ENCODE measurements at regions not wholly inside any gene's neighbourhood (a gene's known extent, or its start where the extent isn't known, plus 50 kb on each side); places are given as distances from the start of the nearest gene placed in this dataset.
"Not testable (repeated sequence)": the region's sequence is repeated elsewhere in the genome, so short reads cannot be mapped to it uniquely, and the experiment has no call there.

GRCh38 chr17:72446525-72447250, 325.9 kb downstream of the SOX9 start:
- DNase-seq (ENCODE audit: low read depth in 2 of 2) = no peak

GRCh38 chr17:72447251-72447640, 326.4 kb downstream of the SOX9 start:
- no peak for DNase-seq (ENCODE audit: low read depth in 2 of 2)

GRCh38 chr17:72448019-72448418, 327.2 kb downstream of the SOX9 start:
- DNase-seq (ENCODE audit: low read depth in 2 of 2) = no peak

- no peak for DNase-seq (ENCODE audit: low read depth in 2 of 2)
Measured at GRCh38 chr17:72452286-72453173, 331.7 kb downstream of the SOX9 start.

- no peak for DNase-seq (ENCODE audit: low read depth in 2 of 2)
Measured at GRCh38 chr17:72454342-72454741, 333.5 kb downstream of the SOX9 start.

- no peak for DNase-seq (ENCODE audit: low read depth in 2 of 2)
Measured at GRCh38 chr17:72455562-72455961, 334.7 kb downstream of the SOX9 start.

GRCh38 chr17:72456075-72456474, 335.3 kb downstream of the SOX9 start:
- no peak for DNase-seq (ENCODE audit: low read depth in 2 of 2)

- DNase-seq (ENCODE audit: low read depth in 2 of 2) = no peak
Measured at GRCh38 chr17:72457712-72458111, 336.9 kb downstream of the SOX9 start.

- DNase-seq (ENCODE audit: low read depth in 2 of 2) = no peak
Measured at GRCh38 chr17:72458301-72458700, 337.5 kb downstream of the SOX9 start.

- no peak for DNase-seq (ENCODE audit: low read depth in 2 of 2)
Measured at GRCh38 chr17:72460711-72461110, 339.9 kb downstream of the SOX9 start.

GRCh38 chr17:72461757-72462156, 340.9 kb downstream of the SOX9 start:
- no peak for DNase-seq (ENCODE audit: low read depth in 2 of 2)

GRCh38 chr17:72462407-72462806, 341.6 kb downstream of the SOX9 start:
- DNase-seq (ENCODE audit: low read depth in 2 of 2) = no peak

GRCh38 chr17:72462814-72463213, 342.0 kb downstream of the SOX9 start:
- DNase-seq (ENCODE audit: low read depth in 2 of 2) = no peak

- DNase-seq (ENCODE audit: low read depth in 2 of 2) = no peak
Measured at GRCh38 chr17:72463287-72464102, 342.7 kb downstream of the SOX9 start.

GRCh38 chr17:72464221-72464620, 343.4 kb downstream of the SOX9 start:
- not testable (repeated sequence) for DNase-seq (ENCODE audit: low read depth in 2 of 2)

- DNase-seq (ENCODE audit: low read depth in 2 of 2) = no peak
Measured at GRCh38 chr17:72465191-72466024, 344.6 kb downstream of the SOX9 start.

GRCh38 chr17:72466199-72466598, 345.4 kb downstream of the SOX9 start:
- no peak for DNase-seq (ENCODE audit: low read depth in 2 of 2)

GRCh38 chr17:72466606-72467005, 345.8 kb downstream of the SOX9 start:
- no peak for DNase-seq (ENCODE audit: low read depth in 2 of 2)

- DNase-seq (ENCODE audit: low read depth in 2 of 2) = no peak
Measured at GRCh38 chr17:72467841-72468653, 347.2 kb downstream of the SOX9 start.

GRCh38 chr17:72468841-72469240, 348.0 kb downstream of the SOX9 start:
- no peak for DNase-seq (ENCODE audit: low read depth in 2 of 2)

Data from stimulated activated CD8-positive, alpha-beta memory T cell treated with anti-CD3 and anti-CD28 coated beads, Interleukin-15, amount 100 ng/mL, for 4 hours (primary cell).